ENCODE measurements at regions not wholly inside any gene's neighbourhood (a gene's known extent, or its start where the extent isn't known, plus 50 kb on each side); places are given as distances from the start of the nearest gene placed in this dataset.

DNA sequence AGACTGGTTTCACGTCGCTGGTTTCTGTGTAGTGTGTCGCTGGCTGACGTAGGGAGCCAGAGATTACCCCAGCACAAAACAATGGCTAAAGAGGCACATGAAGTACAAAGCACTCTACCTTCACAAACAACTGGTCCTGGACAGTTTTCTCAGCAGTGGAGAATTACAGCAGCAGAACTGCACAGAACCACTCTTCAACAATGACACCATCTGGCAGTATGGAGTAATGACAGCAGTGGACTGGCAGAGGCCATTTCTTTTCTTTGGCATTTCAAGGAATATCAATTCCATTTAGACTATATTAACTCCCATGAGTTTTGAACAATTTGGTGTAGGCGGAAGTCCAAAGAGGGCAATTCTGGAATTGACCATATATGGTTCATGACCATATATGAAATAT is 1074.1 kb downstream of the AACS start:
- Histone ChIP-seq H4K20me1 (ENCODE audit: insufficient read depth) (no peaks in the 10 kb centered on the region), H3K9me2 (ENCODE audit: insufficient read depth, low read length) (no peaks in the 10 kb centered on the region), H3K79me2 (replicated peaks; ENCODE audit: insufficient read depth, low read length) (no peaks in the 10 kb centered on the region), H3K36me3 (ENCODE audit: insufficient read depth, low read length) (no peaks in the 10 kb centered on the region), H3K9me3 (ENCODE audit: low read length) (peaks cover 7% of the 10 kb centered on the region), H3K9ac (ENCODE audit: low read length) (no peak overlapping the region), H3K27me3 (ENCODE audit: insufficient read depth, low read depth, low read length) (no peaks in the 10 kb centered on the region), H2AFZ (ENCODE audit: low read depth, low read length) (no peak overlapping the region), H3K4me3 (ENCODE audit: low read length) (no peak overlapping the region), H3F3A (ENCODE audit: insufficient read depth, low read length, poor library complexity, severe bottlenecking) (no peaks in the 10 kb centered on the region), H3K27ac (ENCODE audit: low read length) (no peak overlapping the region), H3K4me2 (ENCODE audit: low read length) (no peak overlapping the region)
- TF ChIP-seq, protein P1, sequence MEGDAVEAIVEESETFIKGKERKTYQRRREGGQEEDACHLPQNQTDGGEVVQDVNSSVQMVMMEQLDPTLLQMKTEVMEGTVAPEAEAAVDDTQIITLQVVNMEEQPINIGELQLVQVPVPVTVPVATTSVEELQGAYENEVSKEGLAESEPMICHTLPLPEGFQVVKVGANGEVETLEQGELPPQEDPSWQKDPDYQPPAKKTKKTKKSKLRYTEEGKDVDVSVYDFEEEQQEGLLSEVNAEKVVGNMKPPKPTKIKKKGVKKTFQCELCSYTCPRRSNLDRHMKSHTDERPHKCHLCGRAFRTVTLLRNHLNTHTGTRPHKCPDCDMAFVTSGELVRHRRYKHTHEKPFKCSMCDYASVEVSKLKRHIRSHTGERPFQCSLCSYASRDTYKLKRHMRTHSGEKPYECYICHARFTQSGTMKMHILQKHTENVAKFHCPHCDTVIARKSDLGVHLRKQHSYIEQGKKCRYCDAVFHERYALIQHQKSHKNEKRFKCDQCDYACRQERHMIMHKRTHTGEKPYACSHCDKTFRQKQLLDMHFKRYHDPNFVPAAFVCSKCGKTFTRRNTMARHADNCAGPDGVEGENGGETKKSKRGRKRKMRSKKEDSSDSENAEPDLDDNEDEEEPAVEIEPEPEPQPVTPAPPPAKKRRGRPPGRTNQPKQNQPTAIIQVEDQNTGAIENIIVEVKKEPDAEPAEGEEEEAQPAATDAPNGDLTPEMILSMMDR (IDR thresholded peaks at IDR 0.05; ENCODE audit: poor library complexity, severe bottlenecking): peak; percentile 21
- no peak for TF ChIP-seq POLR2AphosphoS5 (IDR thresholded peaks at IDR 0.05)

DNA sequence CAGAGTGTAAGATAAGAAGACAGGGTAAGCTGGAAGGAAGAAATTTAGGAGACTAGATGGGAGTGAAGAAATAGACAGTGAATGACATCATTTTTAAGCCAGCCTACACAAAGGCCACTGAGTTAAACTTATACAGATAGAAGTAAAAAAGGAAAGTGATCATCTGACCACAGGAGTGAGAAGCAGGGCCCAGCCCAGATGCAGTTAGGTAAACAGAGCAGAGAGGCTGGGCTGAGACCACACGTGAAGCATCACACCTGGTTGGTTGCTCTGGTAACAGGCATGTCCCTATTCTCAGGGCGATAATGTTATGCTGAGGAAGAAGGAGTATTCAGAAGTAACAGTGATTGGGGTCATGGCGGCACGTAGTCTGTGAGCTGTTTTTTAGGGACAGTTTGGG is 1079.4 kb downstream of the AACS start:
- H4K20me1 ChIP-seq (ENCODE audit: insufficient read depth): no peaks in the 10 kb centered on the region
- no peak overlapping the region for H3K4me2 ChIP-seq (ENCODE audit: low read length)
- no peaks in the 10 kb centered on the region for H3K9me3 ChIP-seq (ENCODE audit: low read length)
- TF ChIP-seq RAD21 (conservative IDR thresholded peaks at IDR 0.05) (no peak), EZH2 (IDR thresholded peaks at IDR 0.05; ENCODE audit: borderline replicate concordance, insufficient read depth, low read length, poor library complexity, severe bottlenecking) (no peak), EP300 (conservative IDR thresholded peaks at IDR 0.05; ENCODE audit: poor library complexity, severe bottlenecking) (no peak)
- no peak overlapping the region for H3K9ac ChIP-seq (ENCODE audit: low read length)
- H3K36me3 ChIP-seq (ENCODE audit: insufficient read depth, low read length): no peaks in the 10 kb centered on the region
- H3K79me2 ChIP-seq (replicated peaks; ENCODE audit: insufficient read depth, low read length): no peaks in the 10 kb centered on the region
- H2AFZ ChIP-seq (ENCODE audit: low read depth, low read length): no peak overlapping the region
- no peak overlapping the region for H3K27ac ChIP-seq (ENCODE audit: low read length)
- no peaks in the 10 kb centered on the region for H3F3A ChIP-seq (ENCODE audit: insufficient read depth, low read length, poor library complexity, severe bottlenecking)
- H3K27me3 ChIP-seq (ENCODE audit: insufficient read depth, low read depth, low read length): no peaks in the 10 kb centered on the region
- no peak overlapping the region for H3K4me3 ChIP-seq (ENCODE audit: low read length)
- H3K9me2 ChIP-seq (ENCODE audit: insufficient read depth, low read length): no peaks in the 10 kb centered on the region

DNA sequence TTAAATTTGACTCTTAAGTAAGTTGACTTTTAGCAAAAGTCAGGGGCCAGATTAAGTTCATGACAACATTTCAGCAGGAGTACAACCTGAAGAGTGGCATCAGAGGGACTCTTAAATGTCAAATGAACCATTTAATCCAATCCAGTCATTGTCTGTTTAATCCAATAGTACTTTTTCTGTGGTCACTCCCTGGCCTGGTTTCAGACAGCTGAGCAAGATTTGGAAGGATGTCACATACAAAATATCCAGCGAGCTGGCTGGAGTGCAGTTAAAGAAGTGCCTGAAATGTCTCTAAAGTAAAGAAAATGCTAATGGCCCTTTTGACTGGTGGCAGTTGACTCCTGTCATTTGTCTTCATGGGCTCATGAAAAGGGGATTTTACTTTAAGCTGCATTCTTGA is 1082.1 kb downstream of the AACS start:
- Histone ChIP-seq H2AFZ (ENCODE audit: low read depth, low read length) (no peak overlapping the region), H4K20me1 (ENCODE audit: insufficient read depth) (no peaks in the 10 kb centered on the region), H3K27me3 (ENCODE audit: insufficient read depth, low read depth, low read length) (no peaks in the 10 kb centered on the region), H3K27ac (ENCODE audit: low read length) (no peak overlapping the region), H3K4me3 (ENCODE audit: low read length) (no peak overlapping the region), H3K9me3 (ENCODE audit: low read length) (no peaks in the 10 kb centered on the region), H3F3A (ENCODE audit: insufficient read depth, low read length, poor library complexity, severe bottlenecking) (no peaks in the 10 kb centered on the region), H3K4me2 (ENCODE audit: low read length) (no peak overlapping the region), H3K79me2 (replicated peaks; ENCODE audit: insufficient read depth, low read length) (no peaks in the 10 kb centered on the region), H3K36me3 (ENCODE audit: insufficient read depth, low read length) (no peaks in the 10 kb centered on the region), H3K9me2 (ENCODE audit: insufficient read depth, low read length) (no peaks in the 10 kb centered on the region), H3K9ac (ENCODE audit: low read length) (no peak overlapping the region)
- TF ChIP-seq EP300 (conservative IDR thresholded peaks at IDR 0.05; ENCODE audit: poor library complexity, severe bottlenecking): no peak

DNA sequence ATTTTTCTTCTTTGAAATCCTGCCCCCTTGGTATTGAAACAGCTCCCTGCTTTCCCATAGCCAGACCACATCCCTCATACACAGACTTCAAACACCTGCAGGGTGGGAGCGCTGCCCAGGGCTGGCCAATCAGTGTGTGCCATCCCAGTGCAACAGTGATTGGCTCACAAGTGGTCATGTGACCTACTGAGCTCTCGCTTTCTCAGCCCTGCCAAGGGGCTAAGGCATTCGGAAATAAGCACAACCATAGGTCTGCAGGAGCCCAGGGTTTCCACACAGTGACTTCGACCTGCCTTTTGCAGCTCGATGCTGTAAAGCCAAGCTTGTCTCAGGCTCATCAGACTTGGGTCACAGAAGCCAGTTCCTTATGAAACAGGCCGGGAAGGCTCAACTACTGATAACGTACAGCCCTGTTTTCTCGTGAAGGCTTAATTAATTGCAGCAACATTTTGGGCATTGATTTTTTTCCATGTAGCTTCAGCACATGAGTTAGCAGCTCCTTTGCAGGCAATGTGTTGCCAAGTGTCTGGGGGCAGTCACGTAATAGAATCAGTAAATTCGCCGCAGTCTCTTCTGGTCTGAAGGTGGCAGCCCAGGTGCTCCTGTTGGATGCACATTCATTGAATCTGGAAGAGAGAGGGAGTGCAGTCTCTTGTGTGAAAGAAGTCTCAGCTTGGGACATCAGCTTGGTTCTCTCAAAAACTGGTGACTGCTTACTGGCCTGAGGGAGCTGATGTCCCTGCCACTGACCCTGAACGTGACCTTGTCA is 1091.8 kb downstream of the AACS start:
- Histone ChIP-seq H3K4me3 (ENCODE audit: low read length) (no peak overlapping the region), H4K20me1 (ENCODE audit: insufficient read depth) (no peaks in the 10 kb centered on the region)

More for the DNA sequence above, 1091.8 kb downstream of the AACS start:
- no peak overlapping the region for H2AFZ ChIP-seq (ENCODE audit: low read depth, low read length)
- H3F3A ChIP-seq (ENCODE audit: insufficient read depth, low read length, poor library complexity, severe bottlenecking): no peaks in the 10 kb centered on the region
- H3K9me2 ChIP-seq (ENCODE audit: insufficient read depth, low read length): no peaks in the 10 kb centered on the region
- no peak for TF ChIP-seq EZH2 (IDR thresholded peaks at IDR 0.05; ENCODE audit: borderline replicate concordance, insufficient read depth, low read length, poor library complexity, severe bottlenecking)
- TF ChIP-seq, protein P2, sequence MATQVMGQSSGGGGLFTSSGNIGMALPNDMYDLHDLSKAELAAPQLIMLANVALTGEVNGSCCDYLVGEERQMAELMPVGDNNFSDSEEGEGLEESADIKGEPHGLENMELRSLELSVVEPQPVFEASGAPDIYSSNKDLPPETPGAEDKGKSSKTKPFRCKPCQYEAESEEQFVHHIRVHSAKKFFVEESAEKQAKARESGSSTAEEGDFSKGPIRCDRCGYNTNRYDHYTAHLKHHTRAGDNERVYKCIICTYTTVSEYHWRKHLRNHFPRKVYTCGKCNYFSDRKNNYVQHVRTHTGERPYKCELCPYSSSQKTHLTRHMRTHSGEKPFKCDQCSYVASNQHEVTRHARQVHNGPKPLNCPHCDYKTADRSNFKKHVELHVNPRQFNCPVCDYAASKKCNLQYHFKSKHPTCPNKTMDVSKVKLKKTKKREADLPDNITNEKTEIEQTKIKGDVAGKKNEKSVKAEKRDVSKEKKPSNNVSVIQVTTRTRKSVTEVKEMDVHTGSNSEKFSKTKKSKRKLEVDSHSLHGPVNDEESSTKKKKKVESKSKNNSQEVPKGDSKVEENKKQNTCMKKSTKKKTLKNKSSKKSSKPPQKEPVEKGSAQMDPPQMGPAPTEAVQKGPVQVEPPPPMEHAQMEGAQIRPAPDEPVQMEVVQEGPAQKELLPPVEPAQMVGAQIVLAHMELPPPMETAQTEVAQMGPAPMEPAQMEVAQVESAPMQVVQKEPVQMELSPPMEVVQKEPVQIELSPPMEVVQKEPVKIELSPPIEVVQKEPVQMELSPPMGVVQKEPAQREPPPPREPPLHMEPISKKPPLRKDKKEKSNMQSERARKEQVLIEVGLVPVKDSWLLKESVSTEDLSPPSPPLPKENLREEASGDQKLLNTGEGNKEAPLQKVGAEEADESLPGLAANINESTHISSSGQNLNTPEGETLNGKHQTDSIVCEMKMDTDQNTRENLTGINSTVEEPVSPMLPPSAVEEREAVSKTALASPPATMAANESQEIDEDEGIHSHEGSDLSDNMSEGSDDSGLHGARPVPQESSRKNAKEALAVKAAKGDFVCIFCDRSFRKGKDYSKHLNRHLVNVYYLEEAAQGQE (IDR thresholded peaks at IDR 0.05; ENCODE audit: borderline replicate concordance): no peak
- TF ChIP-seq POLR2AphosphoS5 (IDR thresholded peaks at IDR 0.05): no peak
- no peak for TF ChIP-seq RAD21 (conservative IDR thresholded peaks at IDR 0.05)
- TF ChIP-seq MXI1 (conservative IDR thresholded peaks at IDR 0.05; ENCODE audit: poor library complexity, severe bottlenecking): no peak
- no peak for TF ChIP-seq SMC3 (conservative IDR thresholded peaks at IDR 0.05; ENCODE audit: poor library complexity)
- no peaks in the 10 kb centered on the region for H3K9me3 ChIP-seq (ENCODE audit: low read length)
- no peak overlapping the region for H3K9ac ChIP-seq (ENCODE audit: low read length)
- H3K79me2 ChIP-seq (replicated peaks; ENCODE audit: insufficient read depth, low read length): no peaks in the 10 kb centered on the region
- H3K27ac ChIP-seq (ENCODE audit: low read length): no peak overlapping the region
- H3K36me3 ChIP-seq (ENCODE audit: insufficient read depth, low read length): no peaks in the 10 kb centered on the region
- H3K27me3 ChIP-seq (ENCODE audit: insufficient read depth, low read depth, low read length): no peaks in the 10 kb centered on the region
- H3K4me2 ChIP-seq (ENCODE audit: low read length): no peak overlapping the region
